ENCODE measurements at regions not wholly inside any gene's neighbourhood (a gene's known extent, or its start where the extent isn't known, plus 50 kb on each side); places are given as distances from the start of the nearest gene placed in this dataset.

- Histone ChIP-seq H3K36me3 (no peaks in the 10 kb centered on the region), H3K4me1 (no peaks in the 10 kb centered on the region), H3K27ac (no peak overlapping the region), H3K27me3 (peaks cover 0 to 2% (median 0%) of the 10 kb centered on the region in 7 donors), H3K9me3 (peaks cover 0 to 18% (median under 1%) of the 10 kb centered on the region in 11 donors), H3K4me3 (no peak overlapping the region)
- DNase-seq, result no peak
- TF ChIP-seq CTCF (IDR thresholded peaks at IDR 0.05), result no peak
- no peak for ATAC-seq
- 89 to 98% methylated on average over 1 of the region's 1 CpG for WGBS, 2 donors
- intact Hi-C loops (cut with DNase I), result no loop called here
Measured at GRCh38 chr10:23725548-23725947, 286.7 kb downstream of the OTUD1 start.

GRCh38 chr10:23742368-23742767, 303.5 kb downstream of the OTUD1 start:
- ATAC-seq (no peak), DNase-seq (no peak)
- H3K9me3 ChIP-seq, result no peaks in the 10 kb centered on the region
- no peaks in the 10 kb centered on the region for H3K4me1 ChIP-seq
- 80 to 92% methylated on average over 2 of the region's 2 CpGs for WGBS, 2 donors
- intact Hi-C loops (cut with DNase I), result no loop called here
- no peak for TF ChIP-seq CTCF (IDR thresholded peaks at IDR 0.05)
- H3K36me3 ChIP-seq, result no peaks in the 10 kb centered on the region
- H3K4me3 ChIP-seq, result no peak overlapping the region
- H3K27me3 ChIP-seq, result peaks cover 0 to 21% (median 3%) of the 10 kb centered on the region in 7 donors
- H3K27ac ChIP-seq, result no peak overlapping the region

GRCh38 chr10:23742807-23743206, 303.9 kb downstream of the OTUD1 start:
- no peaks in the 10 kb centered on the region for H3K9me3 ChIP-seq
- 55% methylated on average over 1 of the region's 1 CpG for WGBS, 2 donors
- no peaks in the 10 kb centered on the region for H3K4me1 ChIP-seq
- H3K27ac ChIP-seq, result no peak overlapping the region
- TF ChIP-seq CTCF (IDR thresholded peaks at IDR 0.05), result no peak
- no peaks in the 10 kb centered on the region for H3K36me3 ChIP-seq
- H3K4me3 ChIP-seq, result no peak overlapping the region
- DNase-seq (no peak), ATAC-seq (no peak)
- peaks cover 0 to 21% (median 4%) of the 10 kb centered on the region in 7 donors for H3K27me3 ChIP-seq
- intact Hi-C loops (cut with DNase I), result no loop called here

GRCh38 chr10:23754179-23754578, 315.3 kb downstream of the OTUD1 start:
- H3K27ac ChIP-seq, result no peak overlapping the region
- WGBS, 2 donors, result 70 to 75% methylated on average over 2 of the region's 2 CpGs
- no peak overlapping the region for H3K4me3 ChIP-seq
- peaks cover 0 to 27% (median 2%) of the 10 kb centered on the region in 7 donors for H3K27me3 ChIP-seq
- no peak for DNase-seq
- intact Hi-C loops (cut with DNase I), result no loop called here
- no peak for TF ChIP-seq CTCF (IDR thresholded peaks at IDR 0.05)
- H3K9me3 ChIP-seq, result no peaks in the 10 kb centered on the region
- no peaks in the 10 kb centered on the region for H3K4me1 ChIP-seq
- H3K36me3 ChIP-seq, result no peaks in the 10 kb centered on the region
- ATAC-seq, result no peak

Measured in heart right ventricle (tissue), 16 donors.